Calu3 (cell line): ENCODE measurements at regions not wholly inside any gene's neighbourhood (a gene's known extent, or its start where the extent isn't known, plus 50 kb on each side); places are given as distances from the start of the nearest gene placed in this dataset.

Source experiments
- BruUV-seq: library from RNA; stranded (reverse); fragments of 400-500 nt; replicated peaks from 2 replicates; lab custom pipeline; 2021; lab: Mats Ljungman, UMichigan
- CTCF ChIA-PET: fragments of 300-600 bp; sonication (Branson Sonifier 250); formaldehyde crosslinking; loops from one replicate; lab custom pipeline; 2022; ENCODE audit warnings: antibody characterized with exemption; lab: Charles Lee
- DNase-seq: peaks from one replicate; pipeline ENCODE4 v3.0.0; 2022
- H3K27ac Mint-ChIP-seq: one replicate; pipeline ENCODE4 v1.8.0; 2022; ENCODE audit warnings: mixed read lengths; ENCODE audit not compliant: unreplicated experiment
- H3K27me3 Mint-ChIP-seq: one replicate; pipeline ENCODE4 v1.8.0; 2022; ENCODE audit warnings: mixed read lengths; ENCODE audit not compliant: unreplicated experiment
- H3K36me3 Mint-ChIP-seq: one replicate; pipeline ENCODE4 v1.8.0; 2022; ENCODE audit warnings: mild to moderate bottlenecking, moderate library complexity, mixed read lengths; ENCODE audit not compliant: insufficient read depth, unreplicated experiment
- H3K4me1 Mint-ChIP-seq: one replicate; pipeline ENCODE4 v1.8.0; 2022; ENCODE audit warnings: mild to moderate bottlenecking, low read depth, mixed read lengths; ENCODE audit not compliant: unreplicated experiment
- H3K4me3 Mint-ChIP-seq: one replicate; pipeline ENCODE4 v1.8.0; 2022; ENCODE audit warnings: mild to moderate bottlenecking, low read depth, moderate library complexity, mixed read lengths; ENCODE audit not compliant: unreplicated experiment
- H3K9me3 Mint-ChIP-seq: one replicate; pipeline ENCODE4 v1.8.0; 2022; ENCODE audit warnings: low read depth, mixed read lengths; ENCODE audit not compliant: unreplicated experiment
- CTCF ChIP-seq: fragments of 200-600 bp; IDR thresholded peaks from one replicate; pipeline ENCODE4 v1.8.0; 2022; ENCODE audit warnings: antibody characterized with exemption; ENCODE audit not compliant: unreplicated experiment
- intact Hi-C: fragments of 100-400 bp; cut with micrococcal nuclease; formaldehyde crosslinking; loops from one replicate; pipeline ENCODE4 v1.10.0; 2022; ENCODE audit not compliant: unreplicated experiment

DNA sequence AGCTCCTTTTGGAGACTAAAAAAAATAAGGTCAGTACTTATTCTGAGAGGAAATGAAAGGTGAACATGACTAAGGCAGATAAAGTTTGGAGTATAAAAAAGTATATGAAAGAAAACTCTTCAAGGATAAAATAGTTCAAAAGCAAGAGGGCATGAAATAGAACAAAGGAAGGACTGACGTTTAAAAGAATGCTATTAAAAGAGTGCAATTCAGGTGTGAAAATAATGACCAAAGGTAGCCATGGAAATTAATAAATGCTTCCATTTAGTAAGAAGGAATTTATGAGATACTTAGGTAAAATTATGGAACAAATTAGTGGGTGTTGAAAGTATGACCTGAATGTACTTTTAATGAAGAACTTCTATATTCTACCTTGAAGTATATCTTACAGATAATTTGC is 128.2 kb upstream of the WDFY3 start:
- BruUV-seq = no TSS peak
- Mint-ChIP-seq H3K27ac (no peak overlapping the region), H3K4me3 (no peak overlapping the region), H3K9me3 (peaks cover 2% of the 10 kb centered on the region), H3K36me3 (no peaks in the 10 kb centered on the region), H3K27me3 (no peaks in the 10 kb centered on the region), H3K4me1 (no peaks in the 10 kb centered on the region)
- CTCF ChIA-PET = no interaction called here
- intact Hi-C loops = no loop called here
- no peak for DNase-seq
- no peak for TF ChIP-seq CTCF

DNA sequence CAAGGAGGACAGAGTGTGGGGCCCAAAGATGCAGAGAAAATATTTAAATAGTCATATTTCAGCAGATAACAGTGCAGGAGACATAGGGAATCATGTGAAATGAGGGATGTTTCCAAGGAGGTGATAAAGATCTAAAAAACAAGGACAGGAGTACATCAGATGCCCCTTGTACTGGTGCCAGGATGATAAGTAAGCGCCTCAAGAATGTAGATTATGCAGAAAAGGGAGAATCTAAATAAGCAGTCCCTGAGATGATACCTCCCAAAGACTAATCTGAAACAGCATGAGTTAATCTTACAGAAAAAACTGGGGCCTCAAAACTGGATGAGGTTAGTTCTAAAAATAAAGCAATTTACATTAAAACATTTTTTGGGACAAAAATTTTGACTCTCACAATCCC is 136.1 kb upstream of the WDFY3 start:
- no peaks in the 10 kb centered on the region for H3K36me3 Mint-ChIP-seq
- no peaks in the 10 kb centered on the region for H3K9me3 Mint-ChIP-seq
- H3K27me3 Mint-ChIP-seq = no peaks in the 10 kb centered on the region
- H3K27ac Mint-ChIP-seq = no peak overlapping the region
- TF ChIP-seq CTCF = no peak
- no TSS peak for BruUV-seq
- H3K4me3 Mint-ChIP-seq = no peak overlapping the region
- CTCF ChIA-PET = no interaction called here
- intact Hi-C loops = no loop called here
- H3K4me1 Mint-ChIP-seq = no peaks in the 10 kb centered on the region
- no peak for DNase-seq

DNA sequence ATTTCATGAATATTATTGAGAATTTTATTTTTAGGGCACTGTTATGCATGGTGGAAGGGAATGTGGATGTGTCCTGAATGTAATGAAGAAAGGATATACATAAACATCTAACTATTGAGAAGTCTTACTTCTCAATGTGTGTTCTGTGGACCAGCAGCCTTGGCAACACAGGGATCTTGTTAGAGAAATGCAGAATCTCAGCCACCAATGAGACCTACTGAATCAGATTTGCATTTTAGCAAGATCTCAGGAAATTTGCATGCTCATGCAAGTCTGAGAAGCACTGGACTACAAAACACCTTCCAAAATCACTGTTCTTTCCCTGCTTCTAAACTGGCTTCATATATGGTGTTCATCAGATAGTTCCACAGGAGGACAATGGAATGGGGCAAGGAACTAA is 139.7 kb upstream of the WDFY3 start:
- intact Hi-C loops = no loop called here
- no peaks in the 10 kb centered on the region for H3K9me3 Mint-ChIP-seq

GRCh38 chr4:85106805-85107336 is 140.4 kb upstream of the WDFY3 start:
- no TSS peak for BruUV-seq
- Mint-ChIP-seq H3K27ac (no peak overlapping the region), H3K27me3 (no peaks in the 10 kb centered on the region), H3K36me3 (no peaks in the 10 kb centered on the region), H3K4me3 (no peak overlapping the region), H3K9me3 (no peaks in the 10 kb centered on the region), H3K4me1 (no peaks in the 10 kb centered on the region)
- intact Hi-C loops = no loop called here
- no peak for DNase-seq
- TF ChIP-seq CTCF = no peak
- CTCF ChIA-PET = no interaction called here

More for the DNA sequence above, 139.7 kb upstream of the WDFY3 start:
- no peak for DNase-seq
- no TSS peak for BruUV-seq
- TF ChIP-seq CTCF = no peak
- Mint-ChIP-seq H3K4me3 (no peak overlapping the region), H3K4me1 (no peaks in the 10 kb centered on the region), H3K27me3 (no peaks in the 10 kb centered on the region), H3K27ac (no peak overlapping the region), H3K36me3 (no peaks in the 10 kb centered on the region)
- CTCF ChIA-PET = no interaction called here
